GM23248 (cell line): ENCODE measurements at regions not wholly inside any gene's neighbourhood (a gene's known extent, or its start where the extent isn't known, plus 50 kb on each side); places are given as distances from the start of the nearest gene placed in this dataset.

Experiments used
- EZH2 ChIP-seq: fragments of 200-600 bp; sonication (generic); IDR thresholded peaks from 2 replicates; pipeline ENCODE4 v1.6.1; 2018; ENCODE audit warnings: antibody characterized with exemption, mild to moderate bottlenecking; ENCODE audit not compliant: insufficient read depth, poor library complexity, severe bottlenecking
- EZH2phosphoT487 ChIP-seq: fragments of 200-600 bp; sonication (generic); IDR thresholded peaks from 2 replicates; pipeline ENCODE4 v1.6.1; 2018; ENCODE audit warnings: antibody characterized with exemption, moderate library complexity, mild to moderate bottlenecking, low read depth; ENCODE audit not compliant: insufficient read depth

GRCh38 chr11:87769661-87770060, 405.6 kb downstream of the RAB38 start:
- no peak for TF ChIP-seq EZH2
- no peak for TF ChIP-seq EZH2phosphoT487
